ENCODE measurements at regions not wholly inside any gene's neighbourhood (a gene's known extent, or its start where the extent isn't known, plus 50 kb on each side); places are given as distances from the start of the nearest gene placed in this dataset.
"Not testable (repeated sequence)": the region's sequence is repeated elsewhere in the genome, so short reads cannot be mapped to it uniquely, and the experiment has no call there.

- Histone ChIP-seq H3K36me3 (ENCODE audit: control insufficient read depth in 2 of 2, insufficient read depth in 2 of 2, low read length in 2 of 2) (no peaks in the 10 kb centered on the region), H3K4me1 (ENCODE audit: control insufficient read depth in 2 of 2, insufficient read depth in 2 of 2, low read length in 2 of 2) (no peaks in the 10 kb centered on the region), H3K9me3 (ENCODE audit: control insufficient read depth in 2 of 2, low read length in 2 of 2) (no peaks in the 10 kb centered on the region), H3K27me3 (ENCODE audit: control insufficient read depth in 2 of 2, insufficient read depth in 2 of 2, low read length in 2 of 2) (no peaks in the 10 kb centered on the region), H3K27ac (ENCODE audit: low read depth in 2 of 2, low read length in 2 of 2) (no peak overlapping the region), H3K9ac (ENCODE audit: low read depth in 1 of 2, low read length in 2 of 2) (no peak overlapping the region), H3K4me3 (ENCODE audit: low read length in 2 of 2) (no peak overlapping the region)
Measured at GRCh38 chr5:104891596-104891995, 1329.0 kb upstream of the NUDT12 start.

DNA sequence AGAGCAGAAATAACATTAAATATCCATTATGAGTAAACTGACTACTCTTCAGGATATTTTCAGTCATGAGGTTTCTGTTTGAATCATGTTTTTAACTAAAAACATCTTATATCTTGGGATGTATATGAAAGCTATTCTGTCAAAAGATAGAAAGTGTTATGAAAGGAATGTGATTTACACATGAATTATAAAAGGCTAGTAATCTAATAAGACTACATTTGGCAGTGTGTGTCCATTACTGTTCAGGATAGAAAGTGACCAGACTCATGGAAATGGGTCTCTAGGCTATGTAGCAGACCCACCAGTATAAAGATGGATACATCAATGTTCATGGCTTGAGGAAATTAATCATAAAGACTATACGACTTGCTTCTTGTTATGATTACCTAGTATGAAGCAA lies 1328.2 kb upstream of the NUDT12 start:
- H3K36me3 ChIP-seq (ENCODE audit: control insufficient read depth in 2 of 2, insufficient read depth in 2 of 2, low read length in 2 of 2), result no peaks in the 10 kb centered on the region
- H3K4me3 ChIP-seq (ENCODE audit: low read length in 2 of 2), result no peak overlapping the region
- no peak overlapping the region for H3K27ac ChIP-seq (ENCODE audit: low read depth in 2 of 2, low read length in 2 of 2)
- no peaks in the 10 kb centered on the region for H3K4me1 ChIP-seq (ENCODE audit: control insufficient read depth in 2 of 2, insufficient read depth in 2 of 2, low read length in 2 of 2)
- H3K27me3 ChIP-seq (ENCODE audit: control insufficient read depth in 2 of 2, insufficient read depth in 2 of 2, low read length in 2 of 2), result no peaks in the 10 kb centered on the region
- no peaks in the 10 kb centered on the region for H3K9me3 ChIP-seq (ENCODE audit: control insufficient read depth in 2 of 2, low read length in 2 of 2)
- H3K9ac ChIP-seq (ENCODE audit: low read depth in 1 of 2, low read length in 2 of 2), result no peak overlapping the region

DNA sequence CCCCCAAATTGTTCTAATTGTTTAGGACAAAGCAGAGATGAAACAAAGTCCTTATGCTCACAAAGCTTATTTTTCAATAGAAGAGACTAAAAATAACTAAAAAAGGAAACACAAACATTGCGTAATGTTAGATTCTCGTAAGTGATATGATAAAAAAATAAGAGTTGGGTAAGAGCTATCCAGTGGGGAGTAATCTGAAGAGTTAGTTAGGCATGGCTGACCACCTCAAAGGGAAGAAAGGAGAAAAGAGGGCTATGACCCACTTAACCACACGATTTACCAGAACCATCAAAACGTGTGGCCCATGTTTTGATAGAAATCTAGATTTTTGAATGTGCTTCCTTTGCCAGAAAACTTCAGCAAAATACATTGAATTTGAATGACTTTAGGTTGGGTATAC lies 1296.8 kb upstream of the NUDT12 start:
- Histone ChIP-seq H3K27me3 (ENCODE audit: control insufficient read depth in 2 of 2, insufficient read depth in 2 of 2, low read length in 2 of 2) (no peaks in the 10 kb centered on the region), H3K4me1 (ENCODE audit: control insufficient read depth in 2 of 2, insufficient read depth in 2 of 2, low read length in 2 of 2) (no peaks in the 10 kb centered on the region), H3K36me3 (ENCODE audit: control insufficient read depth in 2 of 2, insufficient read depth in 2 of 2, low read length in 2 of 2) (no peaks in the 10 kb centered on the region), H3K4me3 (ENCODE audit: low read length in 2 of 2) (no peak overlapping the region), H3K9me3 (ENCODE audit: control insufficient read depth in 2 of 2, low read length in 2 of 2) (no peaks in the 10 kb centered on the region), H3K9ac (ENCODE audit: low read depth in 1 of 2, low read length in 2 of 2) (no peak overlapping the region), H3K27ac (ENCODE audit: low read depth in 2 of 2, low read length in 2 of 2) (no peak overlapping the region)

DNA sequence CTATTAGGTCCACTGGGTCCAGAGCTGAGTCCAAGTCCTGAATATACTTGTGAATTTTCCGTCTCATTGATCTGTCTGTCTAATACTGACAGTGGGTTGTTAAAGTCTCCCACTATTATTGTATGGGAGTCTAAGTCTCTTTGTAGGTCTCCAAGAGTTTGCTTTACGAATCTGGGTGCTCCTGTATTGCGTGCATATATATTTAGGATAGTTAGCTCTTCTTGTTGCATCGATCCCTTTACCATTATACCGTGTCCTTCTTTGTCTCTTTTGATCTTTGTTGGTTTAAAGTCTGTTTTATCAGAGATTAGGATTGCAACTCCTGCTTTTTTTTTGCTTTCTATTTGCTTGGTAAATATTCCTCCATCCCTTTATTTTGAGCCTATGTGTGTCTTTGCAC lies 1289.5 kb upstream of the NUDT12 start:
- not testable (repeated sequence) for H3K9me3 ChIP-seq (ENCODE audit: control insufficient read depth in 2 of 2, low read length in 2 of 2); H3K4me3 ChIP-seq (ENCODE audit: low read length in 2 of 2); H3K9ac ChIP-seq (ENCODE audit: low read depth in 1 of 2, low read length in 2 of 2); H3K36me3 ChIP-seq (ENCODE audit: control insufficient read depth in 2 of 2, insufficient read depth in 2 of 2, low read length in 2 of 2); H3K27ac ChIP-seq (ENCODE audit: low read depth in 2 of 2, low read length in 2 of 2); H3K4me1 ChIP-seq (ENCODE audit: control insufficient read depth in 2 of 2, insufficient read depth in 2 of 2, low read length in 2 of 2); H3K27me3 ChIP-seq (ENCODE audit: control insufficient read depth in 2 of 2, insufficient read depth in 2 of 2, low read length in 2 of 2)

- Histone ChIP-seq H3K4me3 (ENCODE audit: low read length in 2 of 2) (no peak overlapping the region), H3K9ac (ENCODE audit: low read depth in 1 of 2, low read length in 2 of 2) (no peak overlapping the region), H3K4me1 (ENCODE audit: control insufficient read depth in 2 of 2, insufficient read depth in 2 of 2, low read length in 2 of 2) (no peaks in the 10 kb centered on the region), H3K36me3 (ENCODE audit: control insufficient read depth in 2 of 2, insufficient read depth in 2 of 2, low read length in 2 of 2) (no peaks in the 10 kb centered on the region), H3K9me3 (ENCODE audit: control insufficient read depth in 2 of 2, low read length in 2 of 2) (no peaks in the 10 kb centered on the region), H3K27me3 (ENCODE audit: control insufficient read depth in 2 of 2, insufficient read depth in 2 of 2, low read length in 2 of 2) (no peaks in the 10 kb centered on the region), H3K27ac (ENCODE audit: low read depth in 2 of 2, low read length in 2 of 2) (no peak overlapping the region)
Measured at GRCh38 chr5:104845541-104845940, 1283.0 kb upstream of the NUDT12 start.

GRCh38 chr5:104843822-104844221 lies 1281.2 kb upstream of the NUDT12 start:
- H3K27me3 ChIP-seq (ENCODE audit: control insufficient read depth in 2 of 2, insufficient read depth in 2 of 2, low read length in 2 of 2), result no peaks in the 10 kb centered on the region

GRCh38 chr5:104840284-104840683 lies 1277.7 kb upstream of the NUDT12 start:
- Histone ChIP-seq H3K36me3 (ENCODE audit: control insufficient read depth in 2 of 2, insufficient read depth in 2 of 2, low read length in 2 of 2) (no peaks in the 10 kb centered on the region), H3K9ac (ENCODE audit: low read depth in 1 of 2, low read length in 2 of 2) (no peak overlapping the region), H3K27ac (ENCODE audit: low read depth in 2 of 2, low read length in 2 of 2) (no peak overlapping the region), H3K4me1 (ENCODE audit: control insufficient read depth in 2 of 2, insufficient read depth in 2 of 2, low read length in 2 of 2) (no peaks in the 10 kb centered on the region), H3K9me3 (ENCODE audit: control insufficient read depth in 2 of 2, low read length in 2 of 2) (no peaks in the 10 kb centered on the region), H3K4me3 (ENCODE audit: low read length in 2 of 2) (no peak overlapping the region), H3K27me3 (ENCODE audit: control insufficient read depth in 2 of 2, insufficient read depth in 2 of 2, low read length in 2 of 2) (no peaks in the 10 kb centered on the region)

More at GRCh38 chr5:104843822-104844221, 1281.2 kb upstream of the NUDT12 start:
- Histone ChIP-seq H3K36me3 (ENCODE audit: control insufficient read depth in 2 of 2, insufficient read depth in 2 of 2, low read length in 2 of 2) (no peaks in the 10 kb centered on the region), H3K27ac (ENCODE audit: low read depth in 2 of 2, low read length in 2 of 2) (no peak overlapping the region), H3K9me3 (ENCODE audit: control insufficient read depth in 2 of 2, low read length in 2 of 2) (no peaks in the 10 kb centered on the region), H3K4me1 (ENCODE audit: control insufficient read depth in 2 of 2, insufficient read depth in 2 of 2, low read length in 2 of 2) (no peaks in the 10 kb centered on the region), H3K4me3 (ENCODE audit: low read length in 2 of 2) (no peak overlapping the region), H3K9ac (ENCODE audit: low read depth in 1 of 2, low read length in 2 of 2) (no peak overlapping the region)

GRCh38 chr5:104831515-104831914 lies 1268.9 kb upstream of the NUDT12 start:
- not testable (repeated sequence) for H3K4me3 ChIP-seq (ENCODE audit: low read length in 2 of 2); H3K27me3 ChIP-seq (ENCODE audit: control insufficient read depth in 2 of 2, insufficient read depth in 2 of 2, low read length in 2 of 2); H3K9ac ChIP-seq (ENCODE audit: low read depth in 1 of 2, low read length in 2 of 2); H3K36me3 ChIP-seq (ENCODE audit: control insufficient read depth in 2 of 2, insufficient read depth in 2 of 2, low read length in 2 of 2); H3K9me3 ChIP-seq (ENCODE audit: control insufficient read depth in 2 of 2, low read length in 2 of 2); H3K4me1 ChIP-seq (ENCODE audit: control insufficient read depth in 2 of 2, insufficient read depth in 2 of 2, low read length in 2 of 2); H3K27ac ChIP-seq (ENCODE audit: low read depth in 2 of 2, low read length in 2 of 2)

GRCh38 chr5:104821606-104822005 lies 1259.0 kb upstream of the NUDT12 start:
- no peaks in the 10 kb centered on the region for H3K27me3 ChIP-seq (ENCODE audit: control insufficient read depth in 2 of 2, insufficient read depth in 2 of 2, low read length in 2 of 2)
- no peak overlapping the region for H3K4me3 ChIP-seq (ENCODE audit: low read length in 2 of 2)
- no peak overlapping the region for H3K27ac ChIP-seq (ENCODE audit: low read depth in 2 of 2, low read length in 2 of 2)
- H3K9me3 ChIP-seq (ENCODE audit: control insufficient read depth in 2 of 2, low read length in 2 of 2), result no peaks in the 10 kb centered on the region
- no peaks in the 10 kb centered on the region for H3K36me3 ChIP-seq (ENCODE audit: control insufficient read depth in 2 of 2, insufficient read depth in 2 of 2, low read length in 2 of 2)
- H3K4me1 ChIP-seq (ENCODE audit: control insufficient read depth in 2 of 2, insufficient read depth in 2 of 2, low read length in 2 of 2), result no peaks in the 10 kb centered on the region
- no peak overlapping the region for H3K9ac ChIP-seq (ENCODE audit: low read depth in 1 of 2, low read length in 2 of 2)

- Histone ChIP-seq H3K27ac (ENCODE audit: low read depth in 2 of 2, low read length in 2 of 2) (no peak overlapping the region), H3K9me3 (ENCODE audit: control insufficient read depth in 2 of 2, low read length in 2 of 2) (no peaks in the 10 kb centered on the region), H3K4me3 (ENCODE audit: low read length in 2 of 2) (no peak overlapping the region), H3K36me3 (ENCODE audit: control insufficient read depth in 2 of 2, insufficient read depth in 2 of 2, low read length in 2 of 2) (no peaks in the 10 kb centered on the region), H3K27me3 (ENCODE audit: control insufficient read depth in 2 of 2, insufficient read depth in 2 of 2, low read length in 2 of 2) (no peaks in the 10 kb centered on the region), H3K4me1 (ENCODE audit: control insufficient read depth in 2 of 2, insufficient read depth in 2 of 2, low read length in 2 of 2) (no peaks in the 10 kb centered on the region), H3K9ac (ENCODE audit: low read depth in 1 of 2, low read length in 2 of 2) (no peak overlapping the region)
Measured at GRCh38 chr5:104817127-104817526, 1254.5 kb upstream of the NUDT12 start.

DNA sequence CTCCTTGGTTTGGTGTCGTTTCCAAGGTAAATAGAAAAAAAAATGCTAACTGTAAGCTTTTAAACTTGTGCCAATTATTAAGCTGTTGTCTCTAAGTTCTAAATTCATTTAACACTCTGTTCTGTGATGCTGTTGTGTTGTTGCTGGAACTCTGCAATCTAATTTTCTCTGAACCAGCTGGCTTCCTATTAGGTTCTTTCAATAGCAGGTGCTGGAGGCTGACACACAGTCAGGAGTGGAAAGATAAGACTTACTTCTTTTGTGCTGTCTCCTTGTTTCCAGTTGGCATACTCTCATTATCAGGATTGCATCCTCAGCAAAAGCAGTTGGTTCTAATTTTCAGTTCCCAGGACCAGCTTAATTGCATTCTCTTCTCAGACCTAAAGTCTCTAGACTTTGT lies 1252.6 kb upstream of the NUDT12 start:
- Histone ChIP-seq H3K9me3 (ENCODE audit: control insufficient read depth in 2 of 2, low read length in 2 of 2) (no peaks in the 10 kb centered on the region), H3K4me1 (ENCODE audit: control insufficient read depth in 2 of 2, insufficient read depth in 2 of 2, low read length in 2 of 2) (no peaks in the 10 kb centered on the region), H3K27me3 (ENCODE audit: control insufficient read depth in 2 of 2, insufficient read depth in 2 of 2, low read length in 2 of 2) (no peaks in the 10 kb centered on the region), H3K27ac (ENCODE audit: low read depth in 2 of 2, low read length in 2 of 2) (no peak overlapping the region), H3K36me3 (ENCODE audit: control insufficient read depth in 2 of 2, insufficient read depth in 2 of 2, low read length in 2 of 2) (no peaks in the 10 kb centered on the region), H3K4me3 (ENCODE audit: low read length in 2 of 2) (no peak overlapping the region), H3K9ac (ENCODE audit: low read depth in 1 of 2, low read length in 2 of 2) (no peak overlapping the region)
